ENCODE measurements at regions not wholly inside any gene's neighbourhood (a gene's known extent, or its start where the extent isn't known, plus 50 kb on each side); places are given as distances from the start of the nearest gene placed in this dataset.

GRCh38 chr10:131439705-131440104 is 128.2 kb upstream of the TCERG1L start:
- ATAC-seq (ENCODE audit: poor library complexity) (no peak), DNase-seq (no peak)
- intact Hi-C loops (cut with DNase I) = no loop called here

DNA sequence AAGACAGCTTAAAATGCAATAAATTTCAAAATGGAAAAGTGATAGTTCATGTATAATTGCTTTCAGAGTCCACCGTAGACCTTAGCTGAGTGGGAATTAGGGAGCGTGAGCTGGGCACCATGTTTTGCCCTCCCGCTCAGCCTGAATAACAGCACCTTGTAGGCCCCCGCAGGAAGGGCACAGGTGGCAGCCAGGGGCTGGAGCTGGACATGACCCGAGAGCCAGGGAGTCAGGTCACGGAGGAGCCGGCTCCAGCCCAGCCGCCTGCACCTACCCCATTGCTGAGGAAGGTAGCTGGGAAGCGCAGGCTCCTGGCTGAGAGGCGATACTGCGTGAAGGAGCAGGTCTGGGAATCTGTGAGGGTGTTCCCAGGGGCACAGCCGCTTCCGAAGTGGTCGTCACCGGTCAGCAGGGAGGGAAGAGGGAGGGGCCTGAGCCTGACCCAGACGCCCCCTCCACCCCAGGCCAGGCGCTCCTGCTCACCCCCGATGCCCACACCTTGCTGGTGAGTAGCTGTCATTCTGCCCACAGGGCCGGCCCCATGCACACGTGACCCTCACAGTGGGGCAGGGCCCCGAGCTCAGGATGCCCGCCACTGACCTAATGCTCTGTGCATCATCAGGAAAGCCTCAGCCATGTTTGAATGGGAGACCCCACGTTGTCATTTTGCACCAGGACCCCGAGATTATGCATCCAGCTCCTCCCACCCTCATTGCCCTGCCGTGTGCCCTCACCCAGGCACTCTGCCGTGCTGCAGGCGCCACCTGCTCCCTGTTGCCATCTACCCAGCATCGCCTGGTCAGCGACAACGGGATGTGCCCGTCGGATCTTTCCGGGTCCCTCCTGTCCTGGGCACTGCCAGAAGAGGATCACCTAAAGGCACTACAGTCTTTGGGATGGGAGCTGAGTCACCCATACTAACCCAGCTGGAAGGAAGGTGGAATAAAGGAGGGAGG is 129.2 kb upstream of the TCERG1L start:
- ATAC-seq (ENCODE audit: poor library complexity) = no peak
- DNase-seq = no peak
- intact Hi-C loops (cut with DNase I) = no loop called here

DNA sequence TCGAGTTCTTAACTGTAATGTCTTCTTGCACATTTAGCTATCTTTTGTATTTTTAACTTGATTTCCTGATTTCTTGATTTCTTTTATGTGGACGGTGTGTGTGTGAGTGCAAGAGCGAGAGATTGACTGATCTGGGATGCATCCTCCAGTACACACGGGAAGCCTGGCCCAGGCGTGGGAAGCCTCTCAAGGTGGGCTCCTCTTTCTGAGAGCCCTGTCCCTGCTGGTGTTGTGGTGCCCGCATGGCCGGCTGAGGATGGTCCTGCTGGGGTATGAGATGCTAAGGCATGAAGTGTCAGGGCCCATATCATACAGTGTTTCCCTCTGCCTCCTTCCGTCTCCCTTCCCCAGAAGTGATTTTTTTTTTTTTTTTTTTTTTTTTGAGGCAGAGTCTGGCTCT is 130.8 kb upstream of the TCERG1L start:
- no peak for ATAC-seq (ENCODE audit: poor library complexity)
- intact Hi-C loops (cut with DNase I) = no loop called here
- no peak for DNase-seq

- DNase-seq = no peak
- intact Hi-C loops (cut with DNase I) = no loop called here
- ATAC-seq (ENCODE audit: poor library complexity) = no peak
These were observed 132.8 kb upstream of the TCERG1L start for GRCh38 chr10:131444286-131444685.

- intact Hi-C loops (cut with DNase I) = no loop called here
- ATAC-seq (ENCODE audit: poor library complexity) (no peak), DNase-seq (no peak)
These were observed 133.4 kb upstream of the TCERG1L start for GRCh38 chr10:131444862-131445461.

- ATAC-seq (ENCODE audit: poor library complexity) = no peak
- intact Hi-C loops (cut with DNase I) = no loop called here
- DNase-seq = no peak
These were observed 134.1 kb upstream of the TCERG1L start for GRCh38 chr10:131445623-131446022.

GRCh38 chr10:131446171-131446570 is 134.7 kb upstream of the TCERG1L start:
- DNase-seq (no peak), ATAC-seq (ENCODE audit: poor library complexity) (no peak)
- intact Hi-C loops (cut with DNase I) = no loop called here

GRCh38 chr10:131448171-131448570 is 136.7 kb upstream of the TCERG1L start:
- intact Hi-C loops (cut with DNase I) = no loop called here
- ATAC-seq (ENCODE audit: poor library complexity) = no peak
- DNase-seq = no peak

GRCh38 chr10:131448883-131449282 is 137.4 kb upstream of the TCERG1L start:
- intact Hi-C loops (cut with DNase I) = no loop called here
- DNase-seq = no peak
- no peak for ATAC-seq (ENCODE audit: poor library complexity)

DNA sequence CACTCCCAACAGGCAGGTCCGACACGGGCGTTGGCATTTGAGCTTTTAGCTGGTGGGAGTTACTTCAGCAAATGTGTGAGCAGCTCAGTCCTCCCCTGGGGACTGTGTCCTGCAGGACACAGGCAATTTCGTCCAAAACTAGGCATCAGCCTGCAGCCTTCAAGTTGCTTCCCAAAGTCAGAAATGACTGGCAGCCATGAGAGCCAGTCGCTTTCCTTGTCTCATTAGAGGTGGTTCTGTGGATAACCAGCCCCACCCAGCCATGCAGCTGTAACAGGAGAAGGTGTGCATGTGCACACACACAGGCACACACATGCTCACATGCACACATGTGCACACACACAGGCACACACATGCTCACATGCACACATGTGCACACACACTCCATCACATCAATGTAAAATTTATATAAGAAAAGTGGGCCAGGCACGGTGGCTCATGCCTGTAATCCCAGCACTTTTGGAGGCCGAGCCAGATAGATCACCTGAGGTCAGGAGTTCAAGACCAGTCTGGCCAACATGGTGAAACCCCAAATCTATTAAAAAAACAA is 138.8 kb upstream of the TCERG1L start:
- intact Hi-C loops (cut with DNase I) = loop anchor here (5.0 kb wide), 1 partner anchor 422 kb away; no protein-coding TSS in a partner anchor
- DNase-seq = no peak
- no peak for ATAC-seq (ENCODE audit: poor library complexity)

DNA sequence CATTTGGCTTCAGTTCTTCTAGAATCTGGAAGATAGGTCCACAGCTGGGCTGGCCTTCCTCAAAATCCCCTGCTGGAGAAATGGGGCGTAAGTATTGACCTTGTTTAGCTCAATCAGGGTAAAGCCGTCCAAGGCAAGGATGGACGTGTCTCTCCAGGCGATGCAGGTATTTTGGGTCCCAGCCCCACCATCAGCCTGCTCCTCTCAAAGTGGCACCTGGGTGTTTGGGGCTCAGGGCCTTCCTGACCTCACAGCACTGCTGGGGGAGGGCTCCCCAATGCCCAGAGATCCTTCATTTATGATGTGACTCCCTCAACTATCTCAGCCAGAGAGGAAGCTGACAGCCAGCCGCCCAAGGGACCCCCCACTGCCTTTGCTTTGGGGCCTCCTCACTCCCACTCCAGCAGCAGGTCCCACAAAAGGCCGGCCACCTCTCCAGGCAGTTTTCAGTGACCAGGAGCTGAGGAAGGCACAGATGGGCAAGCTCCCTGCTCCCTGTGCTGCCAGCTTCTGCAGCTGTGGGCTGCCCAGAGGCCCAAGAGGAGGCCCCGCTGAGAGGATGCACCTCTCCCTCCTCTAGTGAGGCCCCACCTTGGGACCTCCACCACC is 140.0 kb upstream of the TCERG1L start:
- DNase-seq = no peak
- no peak for ATAC-seq (ENCODE audit: poor library complexity)
- intact Hi-C loops (cut with DNase I) = loop anchor here (5.0 kb wide), 1 partner anchor 421 kb away; no protein-coding TSS in a partner anchor

GRCh38 chr10:131452926-131453720 is 141.6 kb upstream of the TCERG1L start:
- peak; percentile 64 for ATAC-seq (ENCODE audit: poor library complexity)
- peak; percentile 63 for DNase-seq
- intact Hi-C loops (cut with DNase I) = loop anchor here (5.0 kb wide), 1 partner anchor 419 kb away; no protein-coding TSS in a partner anchor

GRCh38 chr10:131453721-131454634 is 142.5 kb upstream of the TCERG1L start:
- peak; percentile 79 for DNase-seq
- peak; percentile 77 for ATAC-seq (ENCODE audit: poor library complexity)
- intact Hi-C loops (cut with DNase I) = loop anchor here (5.0 kb wide), 1 partner anchor 418 kb away; no protein-coding TSS in a partner anchor

DNA sequence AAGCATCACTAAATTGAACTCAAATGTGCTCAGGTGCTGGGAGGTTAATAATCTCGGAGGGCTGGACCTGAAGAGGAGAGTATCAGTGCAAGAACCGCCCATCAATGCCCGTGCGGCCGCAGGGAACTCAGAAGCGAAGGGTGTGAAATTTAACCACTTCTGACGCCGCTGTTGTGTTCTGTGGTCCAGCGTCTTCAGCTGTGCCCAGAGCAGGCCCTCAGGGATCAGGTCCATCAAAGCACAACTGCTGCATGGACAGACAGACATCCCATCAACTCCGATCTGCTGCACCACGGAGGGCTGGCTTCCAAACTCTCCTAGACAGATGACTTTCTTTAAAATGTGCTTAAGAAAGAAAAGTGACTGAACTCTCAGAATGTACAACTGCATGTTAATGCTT is 144.9 kb upstream of the TCERG1L start:
- intact Hi-C loops (cut with DNase I) = no loop called here
- no peak for ATAC-seq (ENCODE audit: poor library complexity)

DNA sequence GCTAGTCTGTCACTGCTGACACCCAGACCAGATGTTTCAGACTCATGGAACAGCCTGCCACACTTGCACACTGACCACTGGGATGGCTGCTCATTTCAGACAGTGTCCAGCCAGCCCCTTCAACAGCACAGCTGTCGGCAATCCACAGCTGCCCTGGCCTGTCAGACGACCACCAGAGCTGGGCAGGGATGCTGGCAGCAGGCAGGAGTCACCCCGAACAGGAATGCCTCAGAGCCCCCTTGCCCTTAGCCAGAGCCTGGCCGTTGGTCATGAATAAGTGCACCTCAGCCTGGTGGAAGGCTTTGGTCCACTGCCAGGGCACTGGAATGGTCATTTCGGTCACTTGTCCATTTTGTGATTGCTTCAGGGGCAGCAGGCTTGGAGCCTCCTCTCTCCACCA is 149.6 kb upstream of the TCERG1L start:
- DNase-seq (no peak), ATAC-seq (ENCODE audit: poor library complexity) (no peak)
- intact Hi-C loops (cut with DNase I) = no loop called here

More for the DNA sequence above, 144.9 kb upstream of the TCERG1L start:
- DNase-seq = no peak

DNA sequence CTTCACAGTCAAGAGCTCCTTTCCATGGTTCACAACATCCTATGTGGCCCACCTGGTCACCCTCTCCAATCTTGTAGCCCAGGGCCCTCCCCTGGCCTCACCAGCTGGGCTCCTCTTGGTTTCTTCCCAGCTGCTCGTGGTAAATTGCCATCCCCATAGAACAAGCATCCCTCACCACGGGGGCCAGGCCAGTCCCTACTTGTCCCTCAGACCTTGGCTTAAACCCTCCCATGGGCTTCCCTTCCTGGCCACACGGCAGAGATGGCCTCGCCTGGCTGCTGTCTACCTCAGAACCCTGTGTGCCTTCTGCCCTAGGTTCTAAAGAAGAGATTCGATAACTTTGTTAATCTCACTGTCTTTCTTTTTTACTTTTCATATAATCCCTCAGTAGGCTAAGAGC is 153.3 kb upstream of the TCERG1L start:
- intact Hi-C loops (cut with DNase I) = no loop called here
- DNase-seq = no peak

DNA sequence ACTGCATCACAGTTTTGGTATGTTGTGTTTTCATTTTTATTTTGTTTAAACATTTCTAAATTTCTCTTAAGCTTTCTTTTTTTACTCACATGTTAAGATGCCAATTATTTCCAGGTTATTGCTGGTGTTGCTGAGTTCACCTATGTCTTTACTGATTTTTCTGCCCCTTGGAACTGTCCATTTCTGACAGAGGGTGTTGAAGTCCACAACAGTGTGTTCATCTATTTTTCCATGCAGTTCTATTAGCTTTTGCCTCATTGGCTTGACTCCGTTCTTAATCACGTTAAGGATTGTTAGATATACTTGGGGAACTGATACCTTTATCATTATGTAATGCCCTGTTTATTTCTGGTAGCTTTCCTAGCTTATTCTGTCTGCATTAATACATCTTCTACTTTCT is 158.0 kb upstream of the TCERG1L start:
- DNase-seq = no peak
- intact Hi-C loops (cut with DNase I) = no loop called here
- ATAC-seq (ENCODE audit: poor library complexity) = no peak

More for the DNA sequence above, 153.3 kb upstream of the TCERG1L start:
- no peak for ATAC-seq (ENCODE audit: poor library complexity)
